ENCODE measurements at regions not wholly inside any gene's neighbourhood (a gene's known extent, or its start where the extent isn't known, plus 50 kb on each side); places are given as distances from the start of the nearest gene placed in this dataset.

- peaks cover 4% of the 10 kb centered on the region for H3K4me1 Mint-ChIP-seq
- no peak for DNase-seq
- Histone ChIP-seq H4K20me1 (ENCODE audit: insufficient read depth, low read length) (no peaks in the 10 kb centered on the region), H3K9me3 (replicated peaks in 1 of 2; ENCODE audit: control insufficient read depth in 1 of 2, insufficient read depth in 1 of 2, low read length in 2 of 2) (peaks cover 0 to 7% of the 10 kb centered on the region in 2 donors), H2AFZ (ENCODE audit: insufficient read depth, low read depth, low read length, poor library complexity, severe bottlenecking) (no peak overlapping the region), H3K4me3 (replicated peaks in 1 of 3; ENCODE audit: low read depth in 2 of 3, low read length in 3 of 3) (no peak overlapping the region), H3K36me3 (replicated peaks in 1 of 2; ENCODE audit: control insufficient read depth in 1 of 2, insufficient read depth in 2 of 2, low read length in 2 of 2) (no peaks in the 10 kb centered on the region), H3K27ac (ENCODE audit: low read depth in 1 of 2, low read length in 2 of 2) (no peak overlapping the region), H3K79me2 (ENCODE audit: insufficient read depth, low read length) (no peaks in the 10 kb centered on the region), H3K4me2 (replicated peaks; ENCODE audit: extremely low read depth, low read length, poor library complexity, severe bottlenecking) (no peak overlapping the region), H3K9ac (ENCODE audit: insufficient read depth, low read length, poor library complexity, severe bottlenecking) (no peak overlapping the region), H3K27me3 (ENCODE audit: control insufficient read depth in 2 of 2, insufficient read depth in 2 of 2, low read length in 2 of 2) (peaks cover 0 to 6% of the 10 kb centered on the region in 2 donors), H3K4me1 (ENCODE audit: control insufficient read depth in 1 of 2, insufficient read depth in 2 of 2, low read length in 2 of 2) (no peaks in the 10 kb centered on the region)
- no peak overlapping the region for H3K27ac Mint-ChIP-seq
- H3K36me3 Mint-ChIP-seq = no peaks in the 10 kb centered on the region
- H3K9me3 Mint-ChIP-seq = peaks cover 5 to 36% (median 18%) of the 10 kb centered on the region in 7 donors
- intact Hi-C loops (cut with micrococcal nuclease) = no loop called here
- no CpG with 5 or more reads among the region's 4 CpGs for WGBS (ENCODE audit: insufficient coverage)
- H3K27me3 Mint-ChIP-seq (ENCODE audit: low read depth in 3 of 3) = peaks cover 1 to 29% (median 14%) of the 10 kb centered on the region in 3 donors
- TF ChIP-seq, protein P1, sequence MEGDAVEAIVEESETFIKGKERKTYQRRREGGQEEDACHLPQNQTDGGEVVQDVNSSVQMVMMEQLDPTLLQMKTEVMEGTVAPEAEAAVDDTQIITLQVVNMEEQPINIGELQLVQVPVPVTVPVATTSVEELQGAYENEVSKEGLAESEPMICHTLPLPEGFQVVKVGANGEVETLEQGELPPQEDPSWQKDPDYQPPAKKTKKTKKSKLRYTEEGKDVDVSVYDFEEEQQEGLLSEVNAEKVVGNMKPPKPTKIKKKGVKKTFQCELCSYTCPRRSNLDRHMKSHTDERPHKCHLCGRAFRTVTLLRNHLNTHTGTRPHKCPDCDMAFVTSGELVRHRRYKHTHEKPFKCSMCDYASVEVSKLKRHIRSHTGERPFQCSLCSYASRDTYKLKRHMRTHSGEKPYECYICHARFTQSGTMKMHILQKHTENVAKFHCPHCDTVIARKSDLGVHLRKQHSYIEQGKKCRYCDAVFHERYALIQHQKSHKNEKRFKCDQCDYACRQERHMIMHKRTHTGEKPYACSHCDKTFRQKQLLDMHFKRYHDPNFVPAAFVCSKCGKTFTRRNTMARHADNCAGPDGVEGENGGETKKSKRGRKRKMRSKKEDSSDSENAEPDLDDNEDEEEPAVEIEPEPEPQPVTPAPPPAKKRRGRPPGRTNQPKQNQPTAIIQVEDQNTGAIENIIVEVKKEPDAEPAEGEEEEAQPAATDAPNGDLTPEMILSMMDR (IDR thresholded peaks at IDR 0.05) = no peak
- peak overlapping the region in 1 of 2 donors; percentile 9 for H3K4me3 Mint-ChIP-seq
Measured at GRCh38 chr10:28774051-28774995, 97.0 kb downstream of the BAMBI start.

- peaks cover 5 to 37% (median 16%) of the 10 kb centered on the region in 7 donors for H3K9me3 Mint-ChIP-seq
- DNase-seq = no peak
- no peaks in the 10 kb centered on the region for H4K20me1 ChIP-seq (ENCODE audit: insufficient read depth, low read length)
- intact Hi-C loops (cut with micrococcal nuclease) = no loop called here
- no peaks in the 10 kb centered on the region for H3K36me3 Mint-ChIP-seq
- H3K4me1 Mint-ChIP-seq = peaks cover 3% of the 10 kb centered on the region
- no peaks in the 10 kb centered on the region for H3K36me3 ChIP-seq (replicated peaks in 1 of 2; ENCODE audit: control insufficient read depth in 1 of 2, insufficient read depth in 2 of 2, low read length in 2 of 2)
- no peak overlapping the region for H3K27ac ChIP-seq (ENCODE audit: low read depth in 1 of 2, low read length in 2 of 2)
- H3K4me1 ChIP-seq (ENCODE audit: control insufficient read depth in 1 of 2, insufficient read depth in 2 of 2, low read length in 2 of 2) = no peaks in the 10 kb centered on the region
- TF ChIP-seq, protein P1 (IDR thresholded peaks at IDR 0.05) = no peak
- H3K79me2 ChIP-seq (ENCODE audit: insufficient read depth, low read length) = no peaks in the 10 kb centered on the region
- H3K4me3 ChIP-seq (replicated peaks in 1 of 3; ENCODE audit: low read depth in 2 of 3, low read length in 3 of 3) = no peak overlapping the region
- peaks cover 0 to 7% of the 10 kb centered on the region in 2 donors for H3K9me3 ChIP-seq (replicated peaks in 1 of 2; ENCODE audit: control insufficient read depth in 1 of 2, insufficient read depth in 1 of 2, low read length in 2 of 2)
- H3K27me3 ChIP-seq (ENCODE audit: control insufficient read depth in 2 of 2, insufficient read depth in 2 of 2, low read length in 2 of 2) = peaks cover 0 to 6% of the 10 kb centered on the region in 2 donors
- H3K27ac Mint-ChIP-seq = no peak overlapping the region
- WGBS (ENCODE audit: insufficient coverage) = 83% methylated on average over 1 of the region's 3 CpGs
- no peak overlapping the region for H3K4me2 ChIP-seq (replicated peaks; ENCODE audit: extremely low read depth, low read length, poor library complexity, severe bottlenecking)
- no peak overlapping the region for H3K4me3 Mint-ChIP-seq
- H2AFZ ChIP-seq (ENCODE audit: insufficient read depth, low read depth, low read length, poor library complexity, severe bottlenecking) = no peak overlapping the region
- H3K9ac ChIP-seq (ENCODE audit: insufficient read depth, low read length, poor library complexity, severe bottlenecking) = no peak overlapping the region
- H3K27me3 Mint-ChIP-seq (ENCODE audit: low read depth in 3 of 3) = peaks cover 3 to 31% (median 17%) of the 10 kb centered on the region in 3 donors
Measured at GRCh38 chr10:28775773-28776172, 98.5 kb downstream of the BAMBI start.
